Subcutaneous abdominal adipose tissue (tissue), 5 donors: ENCODE measurements at regions not wholly inside any gene's neighbourhood (a gene's known extent, or its start where the extent isn't known, plus 50 kb on each side); places are given as distances from the start of the nearest gene placed in this dataset.

Experiments used
- H3K27ac ChIP-seq: one replicate; pipeline ENCODE4 v1.7.0; 2013; ENCODE audit warnings: low read depth, mild to moderate bottlenecking, inconsistent platforms, low read length, moderate library complexity
- H3K27me3 ChIP-seq, 5 donors: one replicate each; pipeline ENCODE4 v1.7.0; 2013; ENCODE audit warnings: low read length in 5 of 5, inconsistent platforms in 1 of 5; ENCODE audit not compliant: control insufficient read depth in 5 of 5, insufficient read depth in 4 of 5
- H3K36me3 ChIP-seq, 5 donors: one replicate each; pipeline ENCODE4 v1.7.0; 2013; ENCODE audit warnings: low read length in 5 of 5; ENCODE audit not compliant: control insufficient read depth in 5 of 5, insufficient read depth in 5 of 5
- H3K4me1 ChIP-seq, 5 donors: one replicate each; pipeline ENCODE4 v1.7.0; 2013; ENCODE audit warnings: low read length in 5 of 5, mild to moderate bottlenecking in 3 of 5, moderate library complexity in 1 of 5; ENCODE audit not compliant: control insufficient read depth in 5 of 5, insufficient read depth in 5 of 5
- H3K4me3 ChIP-seq, 5 donors: one replicate each; pipeline ENCODE4 v1.7.0; 2013; ENCODE audit warnings: low read length in 5 of 5, low read depth in 1 of 5
- H3K9ac ChIP-seq, 5 donors: one replicate each; pipeline ENCODE4 v1.7.0; 2013; ENCODE audit warnings: low read length in 5 of 5, mild to moderate bottlenecking in 4 of 5, moderate library complexity in 3 of 5
- H3K9me3 ChIP-seq, 5 donors: one replicate each; pipeline ENCODE4 v1.7.0; 2013; ENCODE audit warnings: low read length in 5 of 5; ENCODE audit not compliant: control insufficient read depth in 5 of 5
- donor health status: healthy.
- donor health status: healthy.
- donor health status: healthy.
- donor health status: healthy.
- donor health status: healthy.

GRCh38 chr13:73943965-73944233, 190.3 kb downstream of the KLF12 start:
- no peaks in the 10 kb centered on the region for H3K36me3 ChIP-seq
- no peaks in the 10 kb centered on the region for H3K4me1 ChIP-seq
- H3K9ac ChIP-seq = no peak overlapping the region
- H3K27ac ChIP-seq = no peak overlapping the region
- H3K27me3 ChIP-seq = no peaks in the 10 kb centered on the region
- no peaks in the 10 kb centered on the region for H3K9me3 ChIP-seq
- no peak overlapping the region for H3K4me3 ChIP-seq

GRCh38 chr13:73943137-73943964, 190.9 kb downstream of the KLF12 start:
- no peak overlapping the region for H3K4me3 ChIP-seq
- no peak overlapping the region for H3K27ac ChIP-seq
- H3K4me1 ChIP-seq = no peaks in the 10 kb centered on the region

GRCh38 chr13:73941752-73942151, 192.5 kb downstream of the KLF12 start:
- Histone ChIP-seq H3K9me3 (no peaks in the 10 kb centered on the region), H3K36me3 (no peaks in the 10 kb centered on the region), H3K9ac (no peak overlapping the region)

More at GRCh38 chr13:73943137-73943964, 190.9 kb downstream of the KLF12 start:
- no peaks in the 10 kb centered on the region for H3K36me3 ChIP-seq
- no peaks in the 10 kb centered on the region for H3K27me3 ChIP-seq
- H3K9me3 ChIP-seq = no peaks in the 10 kb centered on the region
- H3K9ac ChIP-seq = no peak overlapping the region

GRCh38 chr13:73940098-73940497, 194.1 kb downstream of the KLF12 start:
- Histone ChIP-seq H3K4me3 (no peak overlapping the region), H3K9me3 (no peaks in the 10 kb centered on the region), H3K27me3 (no peaks in the 10 kb centered on the region), H3K9ac (no peak overlapping the region), H3K27ac (no peak overlapping the region), H3K36me3 (no peaks in the 10 kb centered on the region), H3K4me1 (no peaks in the 10 kb centered on the region)

More at GRCh38 chr13:73941752-73942151, 192.5 kb downstream of the KLF12 start:
- Histone ChIP-seq H3K27ac (no peak overlapping the region), H3K4me3 (no peak overlapping the region), H3K27me3 (no peaks in the 10 kb centered on the region), H3K4me1 (no peaks in the 10 kb centered on the region)

GRCh38 chr13:73939603-73940002, 194.6 kb downstream of the KLF12 start:
- Histone ChIP-seq H3K9me3 (no peaks in the 10 kb centered on the region), H3K36me3 (no peaks in the 10 kb centered on the region), H3K9ac (no peak overlapping the region), H3K27me3 (no peaks in the 10 kb centered on the region), H3K4me3 (no peak overlapping the region), H3K27ac (no peak overlapping the region), H3K4me1 (no peaks in the 10 kb centered on the region)

GRCh38 chr13:73939071-73939380, 195.2 kb downstream of the KLF12 start:
- no peaks in the 10 kb centered on the region for H3K27me3 ChIP-seq
- H3K4me3 ChIP-seq = no peak overlapping the region
- H3K36me3 ChIP-seq = no peaks in the 10 kb centered on the region
- no peaks in the 10 kb centered on the region for H3K4me1 ChIP-seq
- H3K9me3 ChIP-seq = no peaks in the 10 kb centered on the region
- no peak overlapping the region for H3K9ac ChIP-seq
- H3K27ac ChIP-seq = no peak overlapping the region

- Histone ChIP-seq H3K36me3 (no peaks in the 10 kb centered on the region), H3K4me3 (no peak overlapping the region), H3K27ac (no peak overlapping the region), H3K9ac (no peak overlapping the region), H3K9me3 (no peaks in the 10 kb centered on the region), H3K27me3 (no peaks in the 10 kb centered on the region), H3K4me1 (no peaks in the 10 kb centered on the region)
Observed at GRCh38 chr13:73938372-73939070, 195.7 kb downstream of the KLF12 start.

- no peak overlapping the region for H3K9ac ChIP-seq
- no peak overlapping the region for H3K4me3 ChIP-seq
- H3K27me3 ChIP-seq = no peaks in the 10 kb centered on the region
- H3K27ac ChIP-seq = no peak overlapping the region
- H3K9me3 ChIP-seq = no peaks in the 10 kb centered on the region
- no peaks in the 10 kb centered on the region for H3K36me3 ChIP-seq
- no peaks in the 10 kb centered on the region for H3K4me1 ChIP-seq
Observed at GRCh38 chr13:73937441-73937840, 196.8 kb downstream of the KLF12 start.

- Histone ChIP-seq H3K4me1 (no peaks in the 10 kb centered on the region), H3K27ac (no peak overlapping the region), H3K27me3 (no peaks in the 10 kb centered on the region), H3K9ac (no peak overlapping the region), H3K36me3 (no peaks in the 10 kb centered on the region), H3K9me3 (no peaks in the 10 kb centered on the region), H3K4me3 (no peak overlapping the region)
Observed at GRCh38 chr13:73935991-73936390, 198.2 kb downstream of the KLF12 start.

GRCh38 chr13:73934771-73935170, 199.4 kb downstream of the KLF12 start:
- Histone ChIP-seq H3K27me3 (no peaks in the 10 kb centered on the region), H3K27ac (no peak overlapping the region), H3K9me3 (no peaks in the 10 kb centered on the region), H3K4me1 (no peaks in the 10 kb centered on the region), H3K9ac (no peak overlapping the region), H3K36me3 (no peaks in the 10 kb centered on the region), H3K4me3 (no peak overlapping the region)
